Ishikawa (cell line): ENCODE measurements at regions not wholly inside any gene's neighbourhood (a gene's known extent, or its start where the extent isn't known, plus 50 kb on each side); places are given as distances from the start of the nearest gene placed in this dataset.

ENCODE experiments used
- CEBPB ChIP-seq: IDR thresholded peaks from 2 replicates; pipeline ENCODE4 v1.6.1; 2012
- CREB1 ChIP-seq: IDR thresholded peaks from 2 replicates; pipeline ENCODE4 v1.6.1; 2012; ENCODE audit warnings: low read depth
- EGR1 ChIP-seq: IDR thresholded peaks from 2 replicates; pipeline ENCODE4 v1.6.1; 2012
- EP300 ChIP-seq: IDR thresholded peaks from 2 replicates; pipeline ENCODE4 v1.6.1; 2012; ENCODE audit warnings: borderline replicate concordance
- FOXM1 ChIP-seq: IDR thresholded peaks from 2 replicates; pipeline ENCODE4 v1.6.1; 2012; ENCODE audit warnings: low read depth, borderline replicate concordance
- MAX ChIP-seq: IDR thresholded peaks from 2 replicates; pipeline ENCODE4 v1.6.1; 2012
- NFIC ChIP-seq: IDR thresholded peaks from 2 replicates; pipeline ENCODE4 v1.6.1; 2012
- RAD21 ChIP-seq: IDR thresholded peaks from 2 replicates; pipeline ENCODE4 v1.6.1; 2012; ENCODE audit warnings: low read depth
- REST ChIP-seq: IDR thresholded peaks from 2 replicates; pipeline ENCODE4 v1.6.1; 2012; ENCODE audit warnings: low read depth, mild to moderate bottlenecking
- TAF1 ChIP-seq: IDR thresholded peaks from 2 replicates; pipeline ENCODE4 v1.6.1; 2012; ENCODE audit warnings: low read depth, mild to moderate bottlenecking
- TCF12 ChIP-seq: IDR thresholded peaks from 2 replicates; pipeline ENCODE4 v1.6.1; 2012; ENCODE audit warnings: low read depth
- TEAD4 ChIP-seq: IDR thresholded peaks from 2 replicates; pipeline ENCODE4 v1.6.1; 2012
- USF1 ChIP-seq: IDR thresholded peaks from 2 replicates; pipeline ENCODE4 v1.6.1; 2012
- YY1 ChIP-seq: IDR thresholded peaks from 2 replicates; pipeline ENCODE4 v1.6.1; 2012; ENCODE audit warnings: low read depth

- TF ChIP-seq REST = no peak
- TF ChIP-seq YY1 = no peak
- TF ChIP-seq RAD21 = no peak
- no peak for TF ChIP-seq NFIC
- no peak for TF ChIP-seq TAF1
- TF ChIP-seq USF1 = no peak
- TF ChIP-seq TEAD4 = no peak
- TF ChIP-seq CREB1 = no peak
- no peak for TF ChIP-seq FOXM1
- no peak for TF ChIP-seq TCF12
- TF ChIP-seq EP300 = no peak
- TF ChIP-seq CEBPB = no peak
- TF ChIP-seq MAX = no peak
- TF ChIP-seq EGR1 = no peak
Measured at GRCh38 chr9:136602193-136602885, 56.5 kb upstream of the NOTCH1 start.
